K562 (cell line): ENCODE measurements at regions not wholly inside any gene's neighbourhood (a gene's known extent, or its start where the extent isn't known, plus 50 kb on each side); places are given as distances from the start of the nearest gene placed in this dataset.

Experiments
- ATAC-seq: fragments of 200-7000 bp; cut with Tn5 transposase; 3 replicates; pipeline ENCODE4 v1.9.1; 2020; ENCODE audit warnings: moderate library complexity
- BruUV-seq: library from RNA; stranded (reverse); fragments of 400-500 nt; replicated peaks from 2 replicates; lab custom pipeline; 2021; lab: Mats Ljungman, UMichigan
- CTCF ChIA-PET: fragments of 300-600 bp; formaldehyde crosslinking; extraction: SDS; loops from one replicate; lab custom pipeline; 2021; ENCODE audit warnings: low intra/inter-chr PET ratio; lab: Yijun Ruan, JAX
- POLR2A ChIA-PET: fragments of 300-600, 350-650 bp; sonication (Branson Sonifier 250); formaldehyde crosslinking; extraction: SDS; loops from one replicate; lab custom pipeline; 2021; ENCODE audit warnings: antibody characterized with exemption, inconsistent platforms; lab: Yijun Ruan, JAX
- DNase-seq, 4 experiments: peaks; one replicate each; pipeline versions ENCODE4 v3.0.0 to v3.0.0-alpha.2; 2011 to 2018; ENCODE audit warnings: low spot score in 3 of 4, mixed read lengths in 3 of 4; ENCODE audit errors: extremely low read depth in 1 of 4
- FAIRE-seq: peaks from 2 replicates; lab custom pipeline; 2011; peaks lifted over from hg19 to GRCh38; lab: Jason Lieb, UNC
- H2AFZ ChIP-seq: 2 replicates; pipeline ENCODE4 v1.6.0; 2011; ENCODE audit warnings: low read depth, low read length, control low read depth, inconsistent platforms
- H3K27ac ChIP-seq: fragments of 200-600 bp; 3 replicates; pipeline ENCODE4 v1.8.0; 2011; ENCODE audit warnings: low read depth, mild to moderate bottlenecking, control low read depth, inconsistent platforms, low read length, moderate library complexity, mixed read lengths; ENCODE audit errors: extremely low read depth
- H3K27me3 ChIP-seq, 2 experiments: fragments of 300-600 bp in 1 of 2; 2 replicates in 1 of 2; 3 replicates in 1 of 2; pipeline versions ENCODE4 v1.6.0 to v1.8.0; 2011; ENCODE audit warnings: inconsistent platforms in 2 of 2, low read length in 2 of 2, mild to moderate bottlenecking in 1 of 2, mixed read lengths in 1 of 2, moderate library complexity in 1 of 2; ENCODE audit not compliant: control insufficient read depth in 2 of 2, insufficient read depth in 2 of 2
- H3K36me3 ChIP-seq: fragments of 300-600 bp; 3 replicates; pipeline ENCODE4 v1.8.0; 2011; ENCODE audit warnings: mild to moderate bottlenecking, low read length, inconsistent platforms; ENCODE audit not compliant: control insufficient read depth, insufficient read depth
- H3K4me1 ChIP-seq, 2 experiments: fragments of 200-600 bp in 1 of 2; replicated peaks in 1 of 2; 2 replicates in 1 of 2; 3 replicates in 1 of 2; pipeline versions ENCODE4 v1.5.1 to v1.8.0; 2011; ENCODE audit warnings: inconsistent platforms in 2 of 2, low read length in 2 of 2, mild to moderate bottlenecking in 1 of 2, mixed read lengths in 1 of 2, moderate library complexity in 1 of 2; ENCODE audit not compliant: control insufficient read depth in 2 of 2, insufficient read depth in 2 of 2
- H3K4me2 ChIP-seq: 2 replicates; pipeline ENCODE4 v1.6.1; 2011; ENCODE audit warnings: low read length, control low read depth, inconsistent platforms, mixed read lengths; ENCODE audit not compliant: insufficient read depth
- H3K4me3 ChIP-seq: fragments of 200-600 bp; sonication (generic), shearing (Covaris generic); 2 replicates; pipeline ENCODE4 v1.5.1; 2016; ENCODE audit warnings: control low read depth, inconsistent platforms
- H3K79me2 ChIP-seq: fragments of 200-600 bp; 3 replicates; pipeline ENCODE4 v1.8.0; 2011; ENCODE audit warnings: low read length, inconsistent platforms; ENCODE audit not compliant: control insufficient read depth, insufficient read depth
- H3K9ac ChIP-seq, 2 experiments: 2 replicates each; pipeline versions ENCODE4 v1.6.0 to v1.6.1; 2011; ENCODE audit warnings: low read depth in 2 of 2, low read length in 2 of 2, control low read depth in 1 of 2, inconsistent platforms in 1 of 2, mild to moderate bottlenecking in 1 of 2, mixed read lengths in 1 of 2; ENCODE audit not compliant: insufficient read depth in 1 of 2
- H3K9me1 ChIP-seq: one replicate; pipeline ENCODE4 v1.6.0; 2011; ENCODE audit warnings: inconsistent platforms, mild to moderate bottlenecking, low read length, moderate library complexity; ENCODE audit not compliant: control insufficient read depth, insufficient read depth
- H3K9me3 ChIP-seq: replicated peaks from 2 replicates; pipeline ENCODE4 v1.5.1; 2011; ENCODE audit warnings: low read depth, low read length, inconsistent platforms; ENCODE audit not compliant: control insufficient read depth, insufficient read depth
- H4K20me1 ChIP-seq: replicated peaks from 2 replicates; pipeline ENCODE4 v1.6.1; 2011; ENCODE audit warnings: low read length, inconsistent platforms, mixed read lengths; ENCODE audit not compliant: control insufficient read depth, insufficient read depth
- ATF3 ChIP-seq, 2 experiments: fragments of 450-650 bp in 1 of 2; sonication (generic) in 1 of 2; formaldehyde crosslinking in 1 of 2; IDR thresholded peaks in 1 of 2; conservative IDR thresholded peaks in 1 of 2; 2 replicates each; pipeline versions ENCODE4 v1.6.1 to v1.8.1; 2016 to 2023; ENCODE audit warnings: mild to moderate bottlenecking in 2 of 2, moderate library complexity in 2 of 2, inconsistent platforms in 1 of 2, missing genetic modification reagents in 1 of 2
- HNRNPH1 ChIP-seq: fragments of 200-400 bp; formaldehyde crosslinking; optimal IDR thresholded peaks from 2 replicates; pipeline ENCODE3; 2017; ENCODE audit warnings: low read depth, mild to moderate bottlenecking, low read length, moderate library complexity
- PHF8 ChIP-seq: fragments of 200-600 bp; sonication (generic); IDR thresholded peaks from 2 replicates; pipeline ENCODE4 v1.6.1; 2012; ENCODE audit warnings: mixed run types, mild to moderate bottlenecking, inconsistent platforms, low read length, moderate library complexity, borderline replicate concordance
- STAT5A ChIP-seq: IDR thresholded peaks from 2 replicates; pipeline ENCODE4 v1.6.1; 2012; ENCODE audit warnings: low read length, inconsistent platforms, borderline replicate concordance
- ZC3H11A ChIP-seq: IDR thresholded peaks from 2 replicates; pipeline ENCODE4 v1.6.1; 2012; ENCODE audit warnings: low read depth, low read length, improper control_type of control experiment
- ZC3H4 ChIP-seq: sonication (generic); formaldehyde crosslinking; IDR thresholded peaks from 2 replicates; pipeline ENCODE4 v1.9.0; 2021; ENCODE audit warnings: missing genetic modification reagents, borderline replicate concordance
- ZNF316 ChIP-seq: fragments of 450-650 bp; IDR thresholded peaks from 2 replicates; pipeline ENCODE4 v1.6.1; 2016
- WGBS: fragments of 100-300 bp; shearing (Covaris generic); methylation state at CpG from one replicate; pipeline ENCODE4 v1.1.6; 2016; ENCODE audit warnings: low coverage, mixed read lengths; ENCODE audit not compliant: insufficient coverage; ENCODE audit errors: missing lambda C conversion rate; 5-methylcytosine and 5-hydroxymethylcytosine counted together
- in situ Hi-C: fragments of 300-500 bp; cut with MboI; formaldehyde crosslinking; loops from 4 replicates; pipeline ENCODE4 v1.15.0; 2018; ENCODE audit warnings: inconsistent platforms, mixed read lengths
- intact Hi-C: fragments of 100-400 bp; cut with micrococcal nuclease; formaldehyde crosslinking; loops from 2 replicates; pipeline ENCODE4 v1.14.2; 2022
- TF ChIP-seq, protein P1 (sequence below), 2 experiments: fragments of 450-650 bp; IDR thresholded peaks; 2 replicates each; pipeline ENCODE4 v1.6.1; 2016

DNA sequence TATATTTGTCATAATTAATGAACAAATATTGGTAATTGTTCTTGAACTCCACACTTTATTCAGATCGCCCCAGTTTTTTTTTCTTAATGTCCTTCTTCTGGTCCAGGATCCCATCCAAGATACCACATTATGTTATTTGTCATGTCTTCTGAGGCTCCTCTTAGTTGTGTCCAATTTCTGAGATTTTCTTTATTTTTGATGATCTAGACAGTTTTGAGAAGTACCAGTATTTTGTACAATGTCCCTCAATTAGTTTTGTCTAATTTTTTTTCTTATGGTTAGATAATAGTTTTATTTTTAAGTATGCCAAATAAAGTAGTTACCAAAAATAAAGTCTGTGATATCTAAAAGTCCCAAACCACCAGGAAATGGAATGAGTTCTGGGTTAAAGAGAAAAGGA, 440.8 kb upstream of the ATP2B1 start:
- Histone ChIP-seq H3K27me3 (no peaks in the 10 kb centered on the region), H3K9me1 (no peaks in the 10 kb centered on the region), H4K20me1 (no peaks in the 10 kb centered on the region), H3K9me3 (no peaks in the 10 kb centered on the region), H3K9ac (no peak overlapping the region), H3K4me2 (no peak overlapping the region), H3K4me3 (no peak overlapping the region), H3K27ac (no peak overlapping the region), H3K79me2 (no peaks in the 10 kb centered on the region), H3K36me3 (no peaks in the 10 kb centered on the region), H2AFZ (no peak overlapping the region), H3K4me1 (no peaks in the 10 kb centered on the region)
- FAIRE-seq (no peak), DNase-seq (no peak), ATAC-seq (no peak)
- CTCF ChIA-PET: no interaction called here
- in situ Hi-C loops (no loop called here), intact Hi-C loops (no loop called here)
- WGBS: 0% methylated on average over 1 of the region's 1 CpG
- BruUV-seq: no TSS peak
- POLR2A ChIA-PET: no interaction called here
- TF ChIP-seq ZC3H4 (CRISPR knock-in tag) (no peak), ATF3 (IDR thresholded peaks at IDR 0.05) (no peak), ATF3 (CRISPR knock-in tag; conservative IDR thresholded peaks at IDR 0.05) (no peak), ZC3H11A (no peak), ZNF316 (peak; percentile 51), PHF8 (no peak), STAT5A (no peak), HNRNPH1 (no peak)
- TF ChIP-seq, protein P1, sequence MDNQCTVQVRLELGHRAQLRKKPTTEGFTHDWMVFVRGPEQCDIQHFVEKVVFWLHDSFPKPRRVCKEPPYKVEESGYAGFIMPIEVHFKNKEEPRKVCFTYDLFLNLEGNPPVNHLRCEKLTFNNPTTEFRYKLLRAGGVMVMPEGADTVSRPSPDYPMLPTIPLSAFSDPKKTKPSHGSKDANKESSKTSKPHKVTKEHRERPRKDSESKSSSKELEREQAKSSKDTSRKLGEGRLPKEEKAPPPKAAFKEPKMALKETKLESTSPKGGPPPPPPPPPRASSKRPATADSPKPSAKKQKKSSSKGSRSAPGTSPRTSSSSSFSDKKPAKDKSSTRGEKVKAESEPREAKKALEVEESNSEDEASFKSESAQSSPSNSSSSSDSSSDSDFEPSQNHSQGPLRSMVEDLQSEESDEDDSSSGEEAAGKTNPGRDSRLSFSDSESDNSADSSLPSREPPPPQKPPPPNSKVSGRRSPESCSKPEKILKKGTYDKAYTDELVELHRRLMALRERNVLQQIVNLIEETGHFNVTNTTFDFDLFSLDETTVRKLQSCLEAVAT (IDR thresholded peaks at IDR 0.05): no peak
